Endothelial cell of umbilical vein (primary cell): ENCODE measurements at regions not wholly inside any gene's neighbourhood (a gene's known extent, or its start where the extent isn't known, plus 50 kb on each side); places are given as distances from the start of the nearest gene placed in this dataset.

Experiments
- BruUV-seq: library from RNA; stranded (reverse); fragments of 400-500 nt; replicated peaks from 2 replicates; lab custom pipeline; 2021; lab: Mats Ljungman, UMichigan
- CTCF ChIA-PET: fragments of 300-600, 350-600 bp; sonication (Branson Sonifier 250); formaldehyde crosslinking; loops from one replicate; lab custom pipeline; 2021; ENCODE audit warnings: antibody characterized with exemption, inconsistent platforms; lab: Charles Lee
- POLR2A ChIA-PET: fragments of 300-600, 350-600 bp; sonication (Branson Sonifier 250); formaldehyde crosslinking; loops from one replicate; lab custom pipeline; 2021; ENCODE audit warnings: antibody characterized with exemption, inconsistent platforms; lab: Charles Lee
- DNase-seq: peaks from one replicate; pipeline ENCODE4 v3.0.0-alpha.2; 2011; ENCODE audit warnings: low read depth, low spot score
- FAIRE-seq: peaks from 2 replicates; lab custom pipeline; 2011; peaks lifted over from hg19 to GRCh38; lab: Jason Lieb, UNC
- H2AFZ ChIP-seq: 2 replicates; pipeline ENCODE4 v1.6.0; 2012; ENCODE audit warnings: low read depth, low read length, control low read depth, inconsistent platforms
- H3K27ac ChIP-seq: 2 replicates; pipeline ENCODE4 v1.5.1; 2011; ENCODE audit warnings: low read depth, mild to moderate bottlenecking, control low read depth, low read length, moderate library complexity; ENCODE audit not compliant: insufficient read depth
- H3K27me3 ChIP-seq, 2 experiments: 2 replicates each; pipeline versions ENCODE4 v1.6.0 to v1.6.1; 2011; ENCODE audit warnings: low read length in 2 of 2, mixed read lengths in 1 of 2; ENCODE audit not compliant: control insufficient read depth in 2 of 2, insufficient read depth in 2 of 2
- H3K36me3 ChIP-seq, 2 experiments: 2 replicates in 1 of 2; 3 replicates in 1 of 2; pipeline ENCODE4 v1.5.1; 2011; ENCODE audit warnings: low read length in 2 of 2, mild to moderate bottlenecking in 1 of 2, moderate library complexity in 1 of 2; ENCODE audit not compliant: control insufficient read depth in 2 of 2, insufficient read depth in 2 of 2; ENCODE audit errors: extremely low read depth in 1 of 2
- H3K4me1 ChIP-seq: 3 replicates; pipeline ENCODE4 v1.5.1; 2011; ENCODE audit warnings: mild to moderate bottlenecking, low read length; ENCODE audit not compliant: control insufficient read depth, insufficient read depth; ENCODE audit errors: extremely low read depth
- H3K4me2 ChIP-seq: 2 replicates; pipeline ENCODE4 v1.6.1; 2011; ENCODE audit warnings: low read length, control low read depth, mixed read lengths; ENCODE audit not compliant: insufficient read depth
- H3K4me3 ChIP-seq, 3 experiments: fragments of 200-600 bp in 1 of 3; sonication (generic), shearing (Covaris generic) in 1 of 3; replicated peaks in 1 of 3; 2 replicates each; pipeline ENCODE4 v1.5.1; 2011 to 2016; ENCODE audit warnings: control low read depth in 3 of 3, low read length in 3 of 3, mild to moderate bottlenecking in 2 of 3, inconsistent platforms in 1 of 3, low read depth in 1 of 3, moderate library complexity in 1 of 3; ENCODE audit not compliant: insufficient read depth in 1 of 3
- H3K79me2 ChIP-seq: 2 replicates; pipeline ENCODE4 v1.6.0; 2012; ENCODE audit warnings: low read length, inconsistent platforms; ENCODE audit not compliant: control insufficient read depth, insufficient read depth
- H3K9ac ChIP-seq: replicated peaks from 2 replicates; pipeline ENCODE3; 2011; ENCODE audit warnings: low read length, control low read depth; ENCODE audit not compliant: insufficient read depth; ENCODE audit errors: extremely low read depth
- H3K9me1 ChIP-seq: replicated peaks from 3 replicates; pipeline ENCODE4 v1.6.0; 2011; ENCODE audit warnings: mild to moderate bottlenecking, low read length; ENCODE audit not compliant: control insufficient read depth, insufficient read depth; ENCODE audit errors: extremely low read depth
- H3K9me3 ChIP-seq: replicated peaks from 2 replicates; pipeline ENCODE4 v1.5.1; 2012; ENCODE audit warnings: low read length, inconsistent platforms; ENCODE audit not compliant: control insufficient read depth, insufficient read depth
- H4K20me1 ChIP-seq: replicated peaks from 2 replicates; pipeline ENCODE3; 2011; ENCODE audit warnings: mild to moderate bottlenecking, low read length; ENCODE audit not compliant: control insufficient read depth, insufficient read depth; ENCODE audit errors: extremely low read depth
- EZH2 ChIP-seq: IDR thresholded peaks from 2 replicates; pipeline ENCODE4 v1.6.1; 2012; ENCODE audit warnings: borderline replicate concordance, low read depth, mild to moderate bottlenecking, moderate library complexity, low read length, inconsistent platforms; ENCODE audit not compliant: severe bottlenecking
- FOS ChIP-seq: IDR thresholded peaks from 2 replicates; pipeline ENCODE4 v1.6.1; 2011; ENCODE audit warnings: mild to moderate bottlenecking, low read length, moderate library complexity, borderline replicate concordance; ENCODE audit not compliant: insufficient read depth
- GATA2 ChIP-seq: IDR thresholded peaks from 2 replicates; pipeline ENCODE4 v1.7.0; 2011; ENCODE audit warnings: low read depth, mild to moderate bottlenecking, moderate library complexity, mixed read lengths, low read length; ENCODE audit not compliant: insufficient read length, insufficient read depth
- MYC ChIP-seq: IDR thresholded peaks from one replicate; pipeline ENCODE4 v1.6.1; 2011; ENCODE audit warnings: mild to moderate bottlenecking, low read depth, low read length
- POLR2A ChIP-seq: IDR thresholded peaks from 2 replicates; pipeline ENCODE4 v1.6.1; 2012; ENCODE audit warnings: low read depth, mild to moderate bottlenecking, control low read depth, low read length
- POLR2AphosphoS5 ChIP-seq: IDR thresholded peaks from 2 replicates; pipeline ENCODE4 v1.6.1; 2012; ENCODE audit warnings: low read depth, mild to moderate bottlenecking, control low read depth, low read length, moderate library complexity; ENCODE audit not compliant: insufficient read depth
- dilution Hi-C: fragments of 300-500 bp; cut with MboI; formaldehyde crosslinking; loops from one replicate; pipeline ENCODE4 v1.15.0; 2019; ENCODE audit warnings: low sequenced_read_pairs; ENCODE audit not compliant: extremely low pct_ligation_motif_present
- intact Hi-C: fragments of 100-400 bp; cut with micrococcal nuclease; formaldehyde crosslinking; loops from one replicate; pipeline ENCODE4 v1.10.0; 2022
- TF ChIP-seq, protein P1 (sequence below): IDR thresholded peaks from 2 replicates; pipeline ENCODE4 v1.6.1; 2011; ENCODE audit not compliant: insufficient read depth, insufficient read length
- TF ChIP-seq, protein P2 (sequence below), 2 donors: IDR thresholded peaks; 1 replicate in 1 of 2; 2 replicates in 1 of 2; pipeline ENCODE4 v1.5.1; 2011; ENCODE audit warnings: low read length in 2 of 2, mild to moderate bottlenecking in 2 of 2, moderate library complexity in 2 of 2, control low read depth in 1 of 2, inconsistent platforms in 1 of 2, low read depth in 1 of 2; ENCODE audit not compliant: insufficient read depth in 1 of 2; ENCODE audit errors: extremely low read depth in 1 of 2

DNA sequence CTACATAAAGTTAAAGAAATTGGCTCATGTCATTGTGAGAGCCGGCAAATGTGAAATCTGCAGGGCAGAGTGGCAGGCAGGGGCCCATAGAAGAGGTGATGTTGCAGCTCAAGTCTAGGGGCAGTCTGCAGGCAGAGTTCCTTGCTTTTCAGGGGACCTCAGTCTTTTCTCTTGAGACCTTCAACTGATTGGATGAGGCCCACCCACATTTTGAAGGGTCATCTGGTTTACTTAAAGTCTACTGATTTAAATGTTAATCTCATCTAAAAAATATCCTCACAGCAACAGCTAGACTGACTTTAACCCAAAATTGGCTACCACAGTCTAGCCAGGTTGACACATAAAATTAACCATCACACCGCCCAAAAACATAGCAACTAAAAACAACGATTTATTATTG is 77.6 kb upstream of the ALDH1L1 start:
- Histone ChIP-seq H3K79me2 (no peaks in the 10 kb centered on the region), H3K36me3 (no peaks in the 10 kb centered on the region), H3K4me1 (no peaks in the 10 kb centered on the region), H3K4me3 (no peak overlapping the region), H3K9me1 (no peaks in the 10 kb centered on the region), H3K27ac (no peak overlapping the region), H3K27me3 (peaks cover 0 to 2% of the 10 kb centered on the region in 2 experiments), H4K20me1 (no peaks in the 10 kb centered on the region), H3K4me2 (no peak overlapping the region), H3K9ac (no peak overlapping the region), H2AFZ (no peak overlapping the region), H3K9me3 (no peaks in the 10 kb centered on the region)
- dilution Hi-C loops = no loop called here
- intact Hi-C loops = loop anchor here (2.0 kb wide), 1 partner anchor 217 kb away; the partner anchor contains the start of gene ZXDC
- CTCF ChIA-PET = interaction anchor here (0.8 to 4.0 kb wide), 3 partner anchors 11 to 132 kb away, joined by 3 to 112 read pairs (median 3); no protein-coding TSS in a partner anchor
- BruUV-seq = no TSS peak
- TF ChIP-seq EZH2 (no peak), FOS (no peak), POLR2A (no peak)
- FAIRE-seq = no peak
- POLR2A ChIA-PET = no interaction called here
- no peak for DNase-seq

DNA sequence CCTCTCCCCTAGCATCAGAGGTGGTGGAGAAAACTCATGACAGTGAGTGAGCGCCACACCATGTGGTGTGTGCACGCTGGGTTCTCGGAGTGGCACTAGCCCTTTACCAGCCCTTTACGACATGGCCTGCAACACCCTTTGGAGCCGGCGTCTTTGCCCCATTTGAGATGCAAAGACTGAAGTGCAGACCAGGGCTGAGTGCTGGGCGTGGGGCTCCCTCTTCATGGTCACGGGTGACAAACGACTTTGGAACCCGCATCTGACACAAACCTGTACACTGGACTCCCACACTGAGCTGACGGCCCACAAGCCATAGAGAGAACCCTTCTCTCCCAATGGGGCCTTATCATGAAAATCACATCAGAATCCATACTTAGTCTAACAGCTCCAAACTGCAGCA is 76.8 kb upstream of the ALDH1L1 start:
- POLR2A ChIA-PET = no interaction called here

More for the DNA sequence above, 76.8 kb upstream of the ALDH1L1 start:
- no peak overlapping the region for H3K27ac ChIP-seq
- dilution Hi-C loops = no loop called here
- H3K4me1 ChIP-seq = no peaks in the 10 kb centered on the region
- TF ChIP-seq POLR2A (no peak), POLR2AphosphoS5 (no peak), MYC (no peak), GATA2 (no peak), FOS (no peak), EZH2 (no peak)
- TF ChIP-seq, protein P1, sequence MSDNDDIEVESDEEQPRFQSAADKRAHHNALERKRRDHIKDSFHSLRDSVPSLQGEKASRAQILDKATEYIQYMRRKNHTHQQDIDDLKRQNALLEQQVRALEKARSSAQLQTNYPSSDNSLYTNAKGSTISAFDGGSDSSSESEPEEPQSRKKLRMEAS = no peak
- TF ChIP-seq, protein P2, sequence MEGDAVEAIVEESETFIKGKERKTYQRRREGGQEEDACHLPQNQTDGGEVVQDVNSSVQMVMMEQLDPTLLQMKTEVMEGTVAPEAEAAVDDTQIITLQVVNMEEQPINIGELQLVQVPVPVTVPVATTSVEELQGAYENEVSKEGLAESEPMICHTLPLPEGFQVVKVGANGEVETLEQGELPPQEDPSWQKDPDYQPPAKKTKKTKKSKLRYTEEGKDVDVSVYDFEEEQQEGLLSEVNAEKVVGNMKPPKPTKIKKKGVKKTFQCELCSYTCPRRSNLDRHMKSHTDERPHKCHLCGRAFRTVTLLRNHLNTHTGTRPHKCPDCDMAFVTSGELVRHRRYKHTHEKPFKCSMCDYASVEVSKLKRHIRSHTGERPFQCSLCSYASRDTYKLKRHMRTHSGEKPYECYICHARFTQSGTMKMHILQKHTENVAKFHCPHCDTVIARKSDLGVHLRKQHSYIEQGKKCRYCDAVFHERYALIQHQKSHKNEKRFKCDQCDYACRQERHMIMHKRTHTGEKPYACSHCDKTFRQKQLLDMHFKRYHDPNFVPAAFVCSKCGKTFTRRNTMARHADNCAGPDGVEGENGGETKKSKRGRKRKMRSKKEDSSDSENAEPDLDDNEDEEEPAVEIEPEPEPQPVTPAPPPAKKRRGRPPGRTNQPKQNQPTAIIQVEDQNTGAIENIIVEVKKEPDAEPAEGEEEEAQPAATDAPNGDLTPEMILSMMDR (IDR thresholded peaks at IDR 0.05; ENCODE audit: extremely low read depth in 1 of 2, insufficient read depth in 1 of 2, low read depth in 1 of 2, low read length in 2 of 2) = no peak
- H4K20me1 ChIP-seq = no peaks in the 10 kb centered on the region
- peaks cover 3 to 4% of the 10 kb centered on the region in 2 experiments for H3K27me3 ChIP-seq
- no peak overlapping the region for H3K4me2 ChIP-seq
- H3K9me1 ChIP-seq = no peaks in the 10 kb centered on the region
- H3K4me3 ChIP-seq = no peak overlapping the region
- no peaks in the 10 kb centered on the region for H3K36me3 ChIP-seq
- CTCF ChIA-PET = interaction anchor here (0.8 to 4.0 kb wide), 3 partner anchors 11 to 133 kb away, joined by 3 to 112 read pairs (median 3); no protein-coding TSS in a partner anchor
- FAIRE-seq (no peak), DNase-seq (no peak)
- no peak overlapping the region for H2AFZ ChIP-seq
- intact Hi-C loops = no loop called here
- no TSS peak for BruUV-seq
- no peaks in the 10 kb centered on the region for H3K9me3 ChIP-seq
- H3K9ac ChIP-seq = no peak overlapping the region
- H3K79me2 ChIP-seq = no peaks in the 10 kb centered on the region
